ENCODE measurements at regions not wholly inside any gene's neighbourhood (a gene's known extent, or its start where the extent isn't known, plus 50 kb on each side); places are given as distances from the start of the nearest gene placed in this dataset.

DNA sequence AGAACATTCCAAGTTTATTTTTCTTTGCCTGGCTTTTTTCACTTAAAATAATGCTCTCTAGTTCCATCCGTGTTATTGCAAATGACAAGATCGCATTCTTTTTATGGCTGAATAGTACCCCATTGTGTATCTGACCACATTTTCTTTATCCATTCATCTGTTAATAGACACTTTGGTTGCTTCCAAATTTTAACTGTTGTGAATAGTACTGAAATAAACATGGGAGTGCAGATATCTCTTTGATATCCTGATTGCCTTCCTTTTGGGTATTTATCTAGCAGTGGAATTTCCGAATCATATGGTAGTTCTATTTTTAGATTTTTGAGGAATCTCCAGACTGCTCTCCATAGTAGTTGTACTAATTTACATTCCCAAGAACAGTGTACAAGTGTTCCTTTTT is 230.5 kb downstream of the FIGN start:
- Histone ChIP-seq H3K4me2 (ENCODE audit: low read length) (no peak overlapping the region), H3K4me3 (ENCODE audit: low read depth, low read length, poor library complexity, severe bottlenecking) (no peak overlapping the region), H3K36me3 (ENCODE audit: insufficient read depth, low read length) (no peaks in the 10 kb centered on the region), H3K79me2 (ENCODE audit: insufficient read depth, low read length) (no peaks in the 10 kb centered on the region), H3K27me3 (ENCODE audit: insufficient read depth, low read length) (no peaks in the 10 kb centered on the region), H3K9me3 (ENCODE audit: low read length) (no peaks in the 10 kb centered on the region), H4K20me1 (ENCODE audit: insufficient read depth, low read length) (no peaks in the 10 kb centered on the region), H3K9ac (ENCODE audit: low read length) (no peak overlapping the region), H3K9me2 (ENCODE audit: low read depth, low read length) (no peaks in the 10 kb centered on the region), H3K27ac (ENCODE audit: low read depth, low read length, poor library complexity, severe bottlenecking) (no peak overlapping the region), H3K4me1 (ENCODE audit: insufficient read depth, low read length, severe bottlenecking) (no peaks in the 10 kb centered on the region), H3F3A (ENCODE audit: insufficient read depth, low read length) (no peaks in the 10 kb centered on the region), H2AFZ (ENCODE audit: low read length) (no peak overlapping the region)
- no peak for TF ChIP-seq EZH2 (IDR thresholded peaks at IDR 0.05; ENCODE audit: borderline replicate concordance, low read length)
- TF ChIP-seq, protein P1, sequence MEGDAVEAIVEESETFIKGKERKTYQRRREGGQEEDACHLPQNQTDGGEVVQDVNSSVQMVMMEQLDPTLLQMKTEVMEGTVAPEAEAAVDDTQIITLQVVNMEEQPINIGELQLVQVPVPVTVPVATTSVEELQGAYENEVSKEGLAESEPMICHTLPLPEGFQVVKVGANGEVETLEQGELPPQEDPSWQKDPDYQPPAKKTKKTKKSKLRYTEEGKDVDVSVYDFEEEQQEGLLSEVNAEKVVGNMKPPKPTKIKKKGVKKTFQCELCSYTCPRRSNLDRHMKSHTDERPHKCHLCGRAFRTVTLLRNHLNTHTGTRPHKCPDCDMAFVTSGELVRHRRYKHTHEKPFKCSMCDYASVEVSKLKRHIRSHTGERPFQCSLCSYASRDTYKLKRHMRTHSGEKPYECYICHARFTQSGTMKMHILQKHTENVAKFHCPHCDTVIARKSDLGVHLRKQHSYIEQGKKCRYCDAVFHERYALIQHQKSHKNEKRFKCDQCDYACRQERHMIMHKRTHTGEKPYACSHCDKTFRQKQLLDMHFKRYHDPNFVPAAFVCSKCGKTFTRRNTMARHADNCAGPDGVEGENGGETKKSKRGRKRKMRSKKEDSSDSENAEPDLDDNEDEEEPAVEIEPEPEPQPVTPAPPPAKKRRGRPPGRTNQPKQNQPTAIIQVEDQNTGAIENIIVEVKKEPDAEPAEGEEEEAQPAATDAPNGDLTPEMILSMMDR (IDR thresholded peaks at IDR 0.05; ENCODE audit: low read length): no peak

DNA sequence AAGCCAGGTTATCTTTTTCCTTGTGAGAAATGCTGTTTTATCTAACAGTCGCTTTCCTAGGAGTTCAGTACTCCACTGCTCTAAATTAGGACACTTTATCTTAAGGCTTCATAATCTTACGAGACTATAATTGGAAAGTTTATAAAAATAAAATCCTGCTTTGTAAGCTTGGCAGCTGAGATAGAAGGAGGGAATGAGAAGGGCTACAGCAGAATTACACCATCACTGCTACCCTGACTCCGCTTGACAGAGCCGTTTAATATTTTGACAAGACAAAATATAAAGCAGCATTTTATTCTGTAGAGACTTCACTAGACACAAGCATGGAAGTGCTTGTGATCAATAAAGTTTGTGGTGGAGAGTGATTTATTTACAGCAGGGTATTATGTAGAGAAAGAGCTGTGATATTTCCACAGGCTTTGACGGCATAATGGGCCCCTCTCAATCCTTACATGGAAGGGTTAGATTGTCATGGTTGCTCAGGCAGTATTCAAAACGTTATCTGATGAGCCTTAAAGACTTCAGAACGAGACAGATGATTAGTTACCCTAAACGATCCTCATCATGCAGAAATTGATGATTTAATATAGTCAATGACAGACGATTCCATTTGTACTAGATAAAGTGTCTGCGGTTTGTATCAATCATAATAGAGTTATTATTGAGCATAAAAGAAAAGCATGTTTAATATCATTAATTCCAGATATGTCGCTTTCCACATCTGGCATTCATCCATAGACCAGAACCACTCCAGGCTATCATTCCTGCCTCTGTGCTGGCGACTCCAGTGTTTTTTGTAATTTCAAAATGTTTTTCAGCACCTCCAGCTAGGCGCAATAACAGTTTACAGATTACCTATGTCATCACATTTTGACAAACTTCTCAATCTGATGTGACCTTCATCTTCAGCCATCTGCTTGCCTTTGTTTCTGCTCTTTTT is 242.2 kb downstream of the FIGN start:
- H2AFZ ChIP-seq (ENCODE audit: low read length): no peak overlapping the region
- no peaks in the 10 kb centered on the region for H4K20me1 ChIP-seq (ENCODE audit: insufficient read depth, low read length)
- H3K9me2 ChIP-seq (ENCODE audit: low read depth, low read length): no peaks in the 10 kb centered on the region
- H3K27me3 ChIP-seq (ENCODE audit: insufficient read depth, low read length): no peaks in the 10 kb centered on the region
- no peaks in the 10 kb centered on the region for H3K79me2 ChIP-seq (ENCODE audit: insufficient read depth, low read length)
- H3K27ac ChIP-seq (ENCODE audit: low read depth, low read length, poor library complexity, severe bottlenecking): no peak overlapping the region
- H3K36me3 ChIP-seq (ENCODE audit: insufficient read depth, low read length): no peaks in the 10 kb centered on the region
- H3K4me2 ChIP-seq (ENCODE audit: low read length): no peak overlapping the region
- TF ChIP-seq, protein P1 (IDR thresholded peaks at IDR 0.05; ENCODE audit: low read length): no peak
- no peak for TF ChIP-seq EZH2 (IDR thresholded peaks at IDR 0.05; ENCODE audit: borderline replicate concordance, low read length)
- no peaks in the 10 kb centered on the region for H3K4me1 ChIP-seq (ENCODE audit: insufficient read depth, low read length, severe bottlenecking)
- no peaks in the 10 kb centered on the region for H3K9me3 ChIP-seq (ENCODE audit: low read length)
- no peak overlapping the region for H3K9ac ChIP-seq (ENCODE audit: low read length)
- H3F3A ChIP-seq (ENCODE audit: insufficient read depth, low read length): no peaks in the 10 kb centered on the region
- H3K4me3 ChIP-seq (ENCODE audit: low read depth, low read length, poor library complexity, severe bottlenecking): no peak overlapping the region

DNA sequence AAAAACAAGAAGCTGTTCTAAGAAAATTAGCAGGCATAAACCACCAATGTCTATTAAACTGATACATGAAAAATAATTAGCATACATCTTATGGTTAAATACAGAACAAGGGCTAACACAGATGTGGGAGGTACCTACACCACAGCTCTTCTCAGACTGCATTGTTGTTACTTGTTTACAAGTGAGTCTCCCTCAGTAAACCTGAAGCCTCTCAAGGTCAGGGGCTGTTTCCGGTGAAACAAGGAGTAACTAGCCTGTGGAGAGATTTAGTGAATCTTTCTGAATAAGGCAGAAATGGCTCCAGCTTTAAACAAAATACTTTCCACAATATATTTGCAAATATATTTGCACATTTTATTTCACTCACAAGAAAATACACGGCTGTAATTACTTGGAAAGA is 244.0 kb downstream of the FIGN start:
- Histone ChIP-seq H3F3A (ENCODE audit: insufficient read depth, low read length) (no peaks in the 10 kb centered on the region), H3K9me3 (ENCODE audit: low read length) (no peaks in the 10 kb centered on the region), H3K79me2 (ENCODE audit: insufficient read depth, low read length) (no peaks in the 10 kb centered on the region), H4K20me1 (ENCODE audit: insufficient read depth, low read length) (no peaks in the 10 kb centered on the region), H3K4me2 (ENCODE audit: low read length) (no peak overlapping the region), H3K4me3 (ENCODE audit: low read depth, low read length, poor library complexity, severe bottlenecking) (no peak overlapping the region), H3K9me2 (ENCODE audit: low read depth, low read length) (no peaks in the 10 kb centered on the region), H3K9ac (ENCODE audit: low read length) (no peak overlapping the region), H3K27me3 (ENCODE audit: insufficient read depth, low read length) (no peaks in the 10 kb centered on the region), H3K27ac (ENCODE audit: low read depth, low read length, poor library complexity, severe bottlenecking) (no peak overlapping the region), H3K4me1 (ENCODE audit: insufficient read depth, low read length, severe bottlenecking) (no peaks in the 10 kb centered on the region), H2AFZ (ENCODE audit: low read length) (no peak overlapping the region), H3K36me3 (ENCODE audit: insufficient read depth, low read length) (no peaks in the 10 kb centered on the region)
- TF ChIP-seq EZH2 (IDR thresholded peaks at IDR 0.05; ENCODE audit: borderline replicate concordance, low read length): no peak
- TF ChIP-seq, protein P1 (IDR thresholded peaks at IDR 0.05; ENCODE audit: low read length): no peak

All from OCI-LY1 (cell line).